ENCODE measurements at regions not wholly inside any gene's neighbourhood (a gene's known extent, or its start where the extent isn't known, plus 50 kb on each side); places are given as distances from the start of the nearest gene placed in this dataset.

- TF ChIP-seq CTCF (IDR thresholded peaks at IDR 0.05) (no peak), POLR2A (IDR thresholded peaks at IDR 0.05) (no peak)
Measured at GRCh38 chr13:104314926-104315535, 1248.8 kb upstream of the SLC10A2 start.

Data from thyroid gland (tissue), 4 donors.